HepG2 (cell line): ENCODE measurements at regions not wholly inside any gene's neighbourhood (a gene's known extent, or its start where the extent isn't known, plus 50 kb on each side); places are given as distances from the start of the nearest gene placed in this dataset.

ENCODE experiments used
- CEBPG ChIP-seq: IDR thresholded peaks from 2 replicates; pipeline ENCODE4 v1.6.1; 2016
- CHD4 ChIP-seq: fragments of 200-600 bp; sonication (generic); IDR thresholded peaks from 2 replicates; pipeline ENCODE4 v1.7.0; 2017; ENCODE audit warnings: mild to moderate bottlenecking, low read length, borderline replicate concordance
- GABPA ChIP-seq, 2 experiments: IDR thresholded peaks; 2 replicates each; pipeline ENCODE4 v1.6.1; 2011 to 2016; ENCODE audit warnings: low read depth in 2 of 2, low read length in 1 of 2, missing biosample characterization in 1 of 2, missing genetic modification characterization in 1 of 2
- HDAC1 ChIP-seq: sonication (generic); formaldehyde crosslinking; IDR thresholded peaks from 2 replicates; pipeline ENCODE4 v1.5.1; 2020; ENCODE audit warnings: mild to moderate bottlenecking, missing genetic modification reagents
- HNRNPLL ChIP-seq: fragments of 200-400 bp; formaldehyde crosslinking; IDR thresholded peaks from 2 replicates; pipeline ENCODE4 v1.6.1; 2017; ENCODE audit warnings: mild to moderate bottlenecking, low read depth, low read length; ENCODE audit not compliant: poor library complexity, severe bottlenecking
- JUND ChIP-seq: sonication (generic); formaldehyde crosslinking; IDR thresholded peaks from 2 replicates; pipeline ENCODE4 v1.8.0; 2022; ENCODE audit warnings: mild to moderate bottlenecking, missing genetic modification reagents
- MAZ ChIP-seq, 2 experiments: sonication (generic) in 1 of 2; formaldehyde crosslinking in 1 of 2; IDR thresholded peaks; 2 replicates each; pipeline versions ENCODE4 v1.5.0 to v1.6.1; 2012 to 2020; ENCODE audit warnings: low read depth in 2 of 2, mild to moderate bottlenecking in 2 of 2, borderline replicate concordance in 1 of 2, improper control_type of control experiment in 1 of 2, low read length in 1 of 2, missing genetic modification reagents in 1 of 2, moderate library complexity in 1 of 2
- NR2C2 ChIP-seq: sonication (generic); formaldehyde crosslinking; IDR thresholded peaks from 2 replicates; pipeline ENCODE4 v1.4.0; 2020; ENCODE audit warnings: missing genetic modification reagents, mild to moderate bottlenecking, moderate library complexity, borderline replicate concordance
- ZNF841 ChIP-seq: sonication (generic); formaldehyde crosslinking; IDR thresholded peaks from 2 replicates; pipeline ENCODE4 v1.8.1; 2023; ENCODE audit warnings: missing genetic modification reagents, borderline replicate concordance
- ZZZ3 ChIP-seq: sonication (generic); formaldehyde crosslinking; IDR thresholded peaks from 2 replicates; pipeline ENCODE4 v1.4.0; 2020; ENCODE audit warnings: missing genetic modification reagents, mild to moderate bottlenecking, borderline replicate concordance
- TF ChIP-seq, protein P1 (sequence below): sonication (generic); formaldehyde crosslinking; IDR thresholded peaks from 2 replicates; pipeline ENCODE4 v1.4.0; 2020; ENCODE audit warnings: missing genetic modification reagents, borderline replicate concordance
- TF ChIP-seq, protein P2 (sequence below): sonication (generic); formaldehyde crosslinking; IDR thresholded peaks from 2 replicates; pipeline ENCODE4 v1.5.0; 2020; ENCODE audit warnings: mild to moderate bottlenecking, missing genetic modification reagents, moderate library complexity

DNA sequence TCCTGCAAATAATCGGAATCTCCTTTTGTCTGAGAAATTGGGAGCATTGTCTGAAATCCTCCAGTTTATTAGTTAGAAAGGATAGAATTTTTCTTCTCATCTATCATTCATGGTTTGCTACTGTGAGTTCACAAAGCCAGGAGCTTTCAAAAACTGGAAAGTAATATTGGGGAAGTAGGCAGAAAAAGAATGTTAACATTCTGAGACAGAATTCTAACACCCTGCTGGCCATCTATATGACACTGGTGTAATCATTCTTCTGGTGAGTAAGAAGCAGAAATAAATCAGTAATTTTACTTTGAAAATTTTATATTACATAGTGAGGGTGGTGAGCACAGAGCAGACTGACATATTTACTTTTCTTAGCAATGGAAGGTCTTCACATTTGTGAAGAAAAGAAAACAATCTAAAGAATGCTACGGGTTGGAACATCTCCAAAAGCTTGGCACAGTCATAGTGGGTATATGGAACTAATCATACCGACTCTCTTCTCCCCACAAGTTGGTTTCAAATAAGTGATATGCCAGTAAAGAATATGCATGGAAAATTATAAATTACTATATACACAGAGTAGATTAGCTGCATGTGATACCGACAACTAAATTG is 344.9 kb downstream of the LPIN1 start:
- TF ChIP-seq, protein P1, sequence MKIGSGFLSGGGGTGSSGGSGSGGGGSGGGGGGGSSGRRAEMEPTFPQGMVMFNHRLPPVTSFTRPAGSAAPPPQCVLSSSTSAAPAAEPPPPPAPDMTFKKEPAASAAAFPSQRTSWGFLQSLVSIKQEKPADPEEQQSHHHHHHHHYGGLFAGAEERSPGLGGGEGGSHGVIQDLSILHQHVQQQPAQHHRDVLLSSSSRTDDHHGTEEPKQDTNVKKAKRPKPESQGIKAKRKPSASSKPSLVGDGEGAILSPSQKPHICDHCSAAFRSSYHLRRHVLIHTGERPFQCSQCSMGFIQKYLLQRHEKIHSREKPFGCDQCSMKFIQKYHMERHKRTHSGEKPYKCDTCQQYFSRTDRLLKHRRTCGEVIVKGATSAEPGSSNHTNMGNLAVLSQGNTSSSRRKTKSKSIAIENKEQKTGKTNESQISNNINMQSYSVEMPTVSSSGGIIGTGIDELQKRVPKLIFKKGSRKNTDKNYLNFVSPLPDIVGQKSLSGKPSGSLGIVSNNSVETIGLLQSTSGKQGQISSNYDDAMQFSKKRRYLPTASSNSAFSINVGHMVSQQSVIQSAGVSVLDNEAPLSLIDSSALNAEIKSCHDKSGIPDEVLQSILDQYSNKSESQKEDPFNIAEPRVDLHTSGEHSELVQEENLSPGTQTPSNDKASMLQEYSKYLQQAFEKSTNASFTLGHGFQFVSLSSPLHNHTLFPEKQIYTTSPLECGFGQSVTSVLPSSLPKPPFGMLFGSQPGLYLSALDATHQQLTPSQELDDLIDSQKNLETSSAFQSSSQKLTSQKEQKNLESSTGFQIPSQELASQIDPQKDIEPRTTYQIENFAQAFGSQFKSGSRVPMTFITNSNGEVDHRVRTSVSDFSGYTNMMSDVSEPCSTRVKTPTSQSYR = no peak
- TF ChIP-seq JUND (CRISPR knock-in tag) (no peak), CHD4 (no peak), HNRNPLL (no peak), MAZ (IDR thresholded peaks at IDR 0.05; ENCODE audit: borderline replicate concordance, low read depth, low read length) (no peak), MAZ (CRISPR knock-in tag; IDR thresholded peaks at IDR 0.05; ENCODE audit: low read depth) (no peak), ZNF841 (CRISPR knock-in tag) (no peak), ZZZ3 (CRISPR knock-in tag) (no peak), GABPA (IDR thresholded peaks at IDR 0.05; ENCODE audit: low read depth, low read length) (no peak), GABPA (CRISPR knock-in tag; IDR thresholded peaks at IDR 0.05; ENCODE audit: low read depth) (no peak), NR2C2 (no peak), HDAC1 (CRISPR knock-in tag) (no peak), CEBPG (CRISPR knock-in tag) (no peak)
- TF ChIP-seq, protein P2, sequence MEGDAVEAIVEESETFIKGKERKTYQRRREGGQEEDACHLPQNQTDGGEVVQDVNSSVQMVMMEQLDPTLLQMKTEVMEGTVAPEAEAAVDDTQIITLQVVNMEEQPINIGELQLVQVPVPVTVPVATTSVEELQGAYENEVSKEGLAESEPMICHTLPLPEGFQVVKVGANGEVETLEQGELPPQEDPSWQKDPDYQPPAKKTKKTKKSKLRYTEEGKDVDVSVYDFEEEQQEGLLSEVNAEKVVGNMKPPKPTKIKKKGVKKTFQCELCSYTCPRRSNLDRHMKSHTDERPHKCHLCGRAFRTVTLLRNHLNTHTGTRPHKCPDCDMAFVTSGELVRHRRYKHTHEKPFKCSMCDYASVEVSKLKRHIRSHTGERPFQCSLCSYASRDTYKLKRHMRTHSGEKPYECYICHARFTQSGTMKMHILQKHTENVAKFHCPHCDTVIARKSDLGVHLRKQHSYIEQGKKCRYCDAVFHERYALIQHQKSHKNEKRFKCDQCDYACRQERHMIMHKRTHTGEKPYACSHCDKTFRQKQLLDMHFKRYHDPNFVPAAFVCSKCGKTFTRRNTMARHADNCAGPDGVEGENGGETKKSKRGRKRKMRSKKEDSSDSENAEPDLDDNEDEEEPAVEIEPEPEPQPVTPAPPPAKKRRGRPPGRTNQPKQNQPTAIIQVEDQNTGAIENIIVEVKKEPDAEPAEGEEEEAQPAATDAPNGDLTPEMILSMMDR (CRISPR knock-in tag) = no peak
